GM10248 (cell line): ENCODE measurements at regions not wholly inside any gene's neighbourhood (a gene's known extent, or its start where the extent isn't known, plus 50 kb on each side); places are given as distances from the start of the nearest gene placed in this dataset.

Experiments used
- CTCF ChIA-PET: fragments of 300-600 bp; sonication (Branson Sonifier 250); formaldehyde crosslinking; extraction: SDS; loops from one replicate; lab custom pipeline; 2021; ENCODE audit warnings: antibody characterized with exemption; lab: Yijun Ruan, JAX
- POLR2A ChIA-PET: fragments of 350-650 bp; sonication (Branson Sonifier 250); formaldehyde crosslinking; extraction: SDS; loops from one replicate; lab custom pipeline; 2020; ENCODE audit warnings: antibody characterized with exemption; lab: Yijun Ruan, JAX
- DNase-seq: peaks from one replicate; pipeline ENCODE4 v3.0.0; 2012; ENCODE audit errors: extremely low spot score
- CTCF ChIP-seq: IDR thresholded peaks from 2 replicates; pipeline ENCODE4 v1.5.1; 2012; ENCODE audit warnings: mild to moderate bottlenecking, low read depth; ENCODE audit errors: extremely low read depth, missing control alignments, control extremely low read depth

GRCh38 chr9:78928625-78929405 is 631.9 kb downstream of the PSAT1 start:
- DNase-seq = no peak
- POLR2A ChIA-PET = no interaction called here
- TF ChIP-seq CTCF = no peak
- CTCF ChIA-PET = interaction anchor here (0.8 kb wide), 1 partner anchor 16 kb away, joined by 3 read pairs; no protein-coding TSS in a partner anchor

- DNase-seq = no peak
- no peak for TF ChIP-seq CTCF
- POLR2A ChIA-PET = no interaction called here
- CTCF ChIA-PET = no interaction called here
Measured at GRCh38 chr9:78930281-78930680, 633.4 kb downstream of the PSAT1 start.

GRCh38 chr9:78932849-78933627 is 636.1 kb downstream of the PSAT1 start:
- no peak for DNase-seq
- ChIA-PET POLR2A (no interaction called here), CTCF (no interaction called here)
- no peak for TF ChIP-seq CTCF

GRCh38 chr9:78934880-78935279 is 636.9 kb upstream of the TLE4 start:
- POLR2A ChIA-PET = no interaction called here
- TF ChIP-seq CTCF = no peak
- no peak for DNase-seq
- CTCF ChIA-PET = interaction anchor here (1.0 kb wide), 1 partner anchor 9 kb away, joined by 3 read pairs; no protein-coding TSS in a partner anchor

GRCh38 chr9:78938821-78939220 is 632.9 kb upstream of the TLE4 start:
- CTCF ChIA-PET = interaction anchor here (1.2 kb wide), 1 partner anchor 14 kb away, joined by 3 read pairs; no protein-coding TSS in a partner anchor
- no peak for TF ChIP-seq CTCF
- DNase-seq = no peak
- POLR2A ChIA-PET = no interaction called here

- DNase-seq = no peak
- TF ChIP-seq CTCF = no peak
- ChIA-PET CTCF (interaction anchor here (1.2 kb wide), 1 partner anchor 15 kb away, joined by 3 read pairs; no protein-coding TSS in a partner anchor), POLR2A (no interaction called here)
Measured at GRCh38 chr9:78939311-78940065, 632.3 kb upstream of the TLE4 start.
